SK-N-SH treated with all-trans-retinoic acid at 6 μM for 48 hours (cell line): ENCODE measurements at regions not wholly inside any gene's neighbourhood (a gene's known extent, or its start where the extent isn't known, plus 50 kb on each side); places are given as distances from the start of the nearest gene placed in this dataset.

Experiments used
- ATAC-seq: fragments of 200-7000 bp; cut with Tn5 transposase; 3 replicates; pipeline ENCODE4 v1.9.1; 2020; ENCODE audit warnings: mild to moderate bottlenecking, moderate library complexity
- ARNTL ChIP-seq: fragments of 450-650 bp; formaldehyde crosslinking; IDR thresholded peaks from 2 replicates; pipeline ENCODE4 v1.5.0; 2020; ENCODE audit warnings: low read depth, mild to moderate bottlenecking, moderate library complexity, borderline replicate concordance
- BACH2 ChIP-seq: fragments of 250-450 bp; sonication (Bioruptor Pico); IDR thresholded peaks from 2 replicates; pipeline ENCODE4 v1.9.0; 2021; ENCODE audit warnings: mild to moderate bottlenecking, borderline replicate concordance
- CREB5 ChIP-seq: fragments of 250-450 bp; sonication (Bioruptor Pico); IDR thresholded peaks from 2 replicates; pipeline ENCODE4 v1.5.1; 2020; ENCODE audit warnings: low read depth, mild to moderate bottlenecking, moderate library complexity
- CSDC2 ChIP-seq: fragments of 250-450 bp; sonication (Bioruptor Pico); IDR thresholded peaks from 2 replicates; pipeline ENCODE4 v1.5.0; 2020; ENCODE audit warnings: mild to moderate bottlenecking, moderate library complexity
- CSRNP3 ChIP-seq: fragments of 250-450 bp; sonication (Bioruptor Pico); IDR thresholded peaks from 2 replicates; pipeline ENCODE4 v1.5.1; 2021; ENCODE audit warnings: mild to moderate bottlenecking, moderate library complexity
- ESRRG ChIP-seq: fragments of 250-450 bp; sonication (Bioruptor Pico); IDR thresholded peaks from 2 replicates; pipeline ENCODE4 v1.6.1; 2021; ENCODE audit warnings: mild to moderate bottlenecking
- GLIS3 ChIP-seq: fragments of 250-450 bp; sonication (Bioruptor Pico); IDR thresholded peaks from 2 replicates; pipeline ENCODE4 v1.5.0; 2020; ENCODE audit warnings: mild to moderate bottlenecking, moderate library complexity
- ISL1 ChIP-seq: fragments of 250-450 bp; sonication (Bioruptor Pico); IDR thresholded peaks from 2 replicates; pipeline ENCODE4 v2.1.2; 2022; ENCODE audit warnings: mild to moderate bottlenecking, moderate library complexity
- OSR1 ChIP-seq: fragments of 250-450 bp; sonication (Bioruptor Pico); IDR thresholded peaks from 2 replicates; pipeline ENCODE4 v1.8.0; 2022; ENCODE audit warnings: moderate library complexity, mild to moderate bottlenecking, inconsistent platforms
- PATZ1 ChIP-seq: fragments of 250-450 bp; sonication (Bioruptor Pico); IDR thresholded peaks from 2 replicates; pipeline ENCODE4 v1.8.0; 2020; ENCODE audit warnings: mild to moderate bottlenecking, moderate library complexity, borderline replicate concordance
- POU6F1 ChIP-seq: fragments of 250-450 bp; sonication (Bioruptor Pico); IDR thresholded peaks from 2 replicates; pipeline ENCODE4 v1.8.0; 2021; ENCODE audit warnings: low read depth, mild to moderate bottlenecking, moderate library complexity, borderline replicate concordance
- PPARA ChIP-seq: fragments of 250-450 bp; sonication (Bioruptor Pico); IDR thresholded peaks from 2 replicates; pipeline ENCODE4 v1.5.0; 2020; ENCODE audit warnings: mild to moderate bottlenecking, borderline replicate concordance
- RARB ChIP-seq: fragments of 250-450 bp; sonication (Bioruptor Pico); IDR thresholded peaks from 2 replicates; pipeline ENCODE4 v1.8.0; 2021; ENCODE audit warnings: mild to moderate bottlenecking, moderate library complexity
- SNAI2 ChIP-seq: fragments of 250-450 bp; sonication (Bioruptor Pico); IDR thresholded peaks from 2 replicates; pipeline ENCODE4 v1.5.0; 2020; ENCODE audit warnings: mild to moderate bottlenecking, moderate library complexity
- TCF4 ChIP-seq: fragments of 250-450 bp; sonication (Bioruptor Pico); IDR thresholded peaks from 2 replicates; pipeline ENCODE4 v1.8.0; 2021; ENCODE audit warnings: mild to moderate bottlenecking, moderate library complexity, borderline replicate concordance
- TOX ChIP-seq: fragments of 250-450 bp; sonication (Bioruptor Pico); IDR thresholded peaks from 2 replicates; pipeline ENCODE4 v1.8.0; 2021; ENCODE audit warnings: mild to moderate bottlenecking, moderate library complexity, borderline replicate concordance
- TSHZ2 ChIP-seq: fragments of 250-450 bp; sonication (Bioruptor Pico); IDR thresholded peaks from 2 replicates; pipeline ENCODE4 v1.5.0; 2020; ENCODE audit warnings: mild to moderate bottlenecking, moderate library complexity
- ZC3H10 ChIP-seq: fragments of 250-450 bp; sonication (Bioruptor Pico); IDR thresholded peaks from 2 replicates; pipeline ENCODE4 v1.5.1; 2021; ENCODE audit warnings: mild to moderate bottlenecking, moderate library complexity
- ZFP30 ChIP-seq: fragments of 450-650 bp; formaldehyde crosslinking; IDR thresholded peaks from 2 replicates; pipeline ENCODE4 v1.5.0; 2022; ENCODE audit warnings: mild to moderate bottlenecking, moderate library complexity
- ZNF565 ChIP-seq: fragments of 450-650 bp; formaldehyde crosslinking; conservative IDR thresholded peaks from 2 replicates; pipeline ENCODE4 v1.5.0; 2020; ENCODE audit warnings: low read depth, mild to moderate bottlenecking, moderate library complexity
- ZNF70 ChIP-seq: fragments of 450-650 bp; formaldehyde crosslinking; IDR thresholded peaks from 2 replicates; pipeline ENCODE4 v1.5.0; 2020; ENCODE audit warnings: mild to moderate bottlenecking, moderate library complexity
- ZNF8 ChIP-seq: fragments of 450-650 bp; formaldehyde crosslinking; IDR thresholded peaks from 2 replicates; pipeline ENCODE4 v1.5.0; 2020; ENCODE audit warnings: mild to moderate bottlenecking, moderate library complexity

- ATAC-seq: no peak
- TF ChIP-seq ZC3H10 (CRISPR knock-in tag): no peak
- TF ChIP-seq SNAI2: no peak
- no peak for TF ChIP-seq GLIS3 (CRISPR knock-in tag)
- TF ChIP-seq PPARA (CRISPR knock-in tag): no peak
Measured at GRCh38 chr2:109710505-109711229, 83.4 kb upstream of the RGPD5 start.

- no peak for TF ChIP-seq PATZ1 (CRISPR knock-in tag)
- TF ChIP-seq TCF4: no peak
- TF ChIP-seq TSHZ2: no peak
- no peak for TF ChIP-seq GLIS3 (CRISPR knock-in tag)
- TF ChIP-seq ARNTL (CRISPR knock-in tag): no peak
- no peak for TF ChIP-seq ZNF565 (CRISPR knock-in tag)
- TF ChIP-seq PPARA (CRISPR knock-in tag): no peak
- TF ChIP-seq RARB (CRISPR knock-in tag): no peak
- no peak for TF ChIP-seq CSRNP3
- no peak for TF ChIP-seq ZNF8 (CRISPR knock-in tag)
- no peak for TF ChIP-seq ESRRG
- TF ChIP-seq TOX (CRISPR knock-in tag): no peak
- no peak for TF ChIP-seq ZC3H10 (CRISPR knock-in tag)
- no peak for TF ChIP-seq ZFP30 (CRISPR knock-in tag)
- no peak for TF ChIP-seq POU6F1 (CRISPR knock-in tag)
- TF ChIP-seq BACH2 (CRISPR knock-in tag): no peak
- no peak for TF ChIP-seq CSDC2 (CRISPR knock-in tag)
- no peak for TF ChIP-seq OSR1 (CRISPR knock-in tag)
- no peak for TF ChIP-seq ZNF70 (CRISPR knock-in tag)
- TF ChIP-seq ISL1: no peak
- no peak for ATAC-seq
Measured at GRCh38 chr2:109711230-109712122, 82.6 kb upstream of the RGPD5 start.

- ATAC-seq: no peak
- TF ChIP-seq ARNTL (CRISPR knock-in tag) (no peak), SNAI2 (no peak), ZFP30 (CRISPR knock-in tag) (no peak), OSR1 (CRISPR knock-in tag) (no peak), ISL1 (no peak), CSDC2 (CRISPR knock-in tag) (no peak), GLIS3 (CRISPR knock-in tag) (no peak), CREB5 (CRISPR knock-in tag) (no peak), ZNF8 (CRISPR knock-in tag) (no peak), BACH2 (CRISPR knock-in tag) (no peak), PATZ1 (CRISPR knock-in tag) (no peak), POU6F1 (CRISPR knock-in tag) (no peak)
Measured at GRCh38 chr2:109712123-109712449, 82.0 kb upstream of the RGPD5 start.
